Epithelial cell of esophagus (primary cell): ENCODE measurements at regions not wholly inside any gene's neighbourhood (a gene's known extent, or its start where the extent isn't known, plus 50 kb on each side); places are given as distances from the start of the nearest gene placed in this dataset.

ENCODE experiments used
- DNase-seq: peaks from one replicate; pipeline ENCODE4 v3.0.0; 2010; ENCODE audit warnings: low read depth
- H3K4me3 ChIP-seq: 2 replicates; pipeline ENCODE4 v1.5.1; 2011; ENCODE audit warnings: mild to moderate bottlenecking, low read length, control low read depth
- CTCF ChIP-seq: IDR thresholded peaks from 2 replicates; pipeline ENCODE4 v1.5.1; 2011; ENCODE audit warnings: low read depth, mild to moderate bottlenecking, low read length, control low read depth, inconsistent platforms; ENCODE audit not compliant: insufficient read depth; ENCODE audit errors: missing control alignments

DNA sequence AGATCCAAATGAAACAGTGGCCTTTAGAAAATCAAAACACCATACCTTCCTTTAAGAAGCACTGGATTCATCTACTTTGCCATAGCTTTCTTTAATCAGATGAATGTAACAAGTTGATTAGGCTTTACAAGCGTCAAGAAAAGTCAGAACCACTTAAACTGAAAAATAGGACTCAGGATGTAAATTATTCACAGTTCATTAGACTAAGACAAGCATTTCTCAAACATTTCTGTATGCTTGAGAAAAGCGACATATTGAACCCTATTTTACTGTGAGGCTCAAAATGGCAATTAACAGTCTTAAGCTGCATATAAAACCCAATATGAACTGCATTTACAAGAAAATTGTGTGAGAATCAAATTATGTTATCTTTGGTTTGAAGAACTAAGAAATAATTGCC lies 256.7 kb upstream of the SNX7 start:
- TF ChIP-seq CTCF: no peak
- no peak overlapping the region for H3K4me3 ChIP-seq
- no peak for DNase-seq

DNA sequence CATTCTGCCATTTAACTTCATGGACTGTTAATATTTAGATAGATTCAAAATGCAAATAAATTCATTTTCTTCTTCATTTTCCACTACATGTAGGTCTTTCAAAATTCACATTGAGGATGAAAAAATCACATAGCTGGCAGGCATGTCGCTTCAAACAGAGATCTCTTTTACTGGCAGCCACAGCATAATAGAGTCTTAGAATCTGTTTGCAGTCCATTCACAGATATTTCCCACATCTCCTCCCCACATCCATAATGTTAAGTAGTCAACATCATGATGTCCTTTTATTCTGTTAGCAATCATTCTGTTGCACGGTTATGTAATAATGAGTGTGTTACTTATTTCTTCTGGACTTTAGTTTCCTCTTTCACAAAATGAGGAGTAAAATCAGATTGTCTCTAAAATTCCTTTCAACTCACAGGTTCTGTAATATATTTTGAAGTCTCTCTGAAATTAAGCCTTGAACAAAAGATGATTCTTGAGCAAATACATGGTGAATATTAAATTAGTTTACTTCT lies 257.5 kb upstream of the SNX7 start:
- DNase-seq: no peak
- no peak for TF ChIP-seq CTCF
- no peak overlapping the region for H3K4me3 ChIP-seq

GRCh38 chr1:98402860-98403259 lies 258.7 kb upstream of the SNX7 start:
- no peak for TF ChIP-seq CTCF
- DNase-seq: no peak
- H3K4me3 ChIP-seq: no peak overlapping the region

GRCh38 chr1:98400446-98400845 lies 261.1 kb upstream of the SNX7 start:
- H3K4me3 ChIP-seq: no peak overlapping the region
- no peak for DNase-seq
- TF ChIP-seq CTCF: no peak

DNA sequence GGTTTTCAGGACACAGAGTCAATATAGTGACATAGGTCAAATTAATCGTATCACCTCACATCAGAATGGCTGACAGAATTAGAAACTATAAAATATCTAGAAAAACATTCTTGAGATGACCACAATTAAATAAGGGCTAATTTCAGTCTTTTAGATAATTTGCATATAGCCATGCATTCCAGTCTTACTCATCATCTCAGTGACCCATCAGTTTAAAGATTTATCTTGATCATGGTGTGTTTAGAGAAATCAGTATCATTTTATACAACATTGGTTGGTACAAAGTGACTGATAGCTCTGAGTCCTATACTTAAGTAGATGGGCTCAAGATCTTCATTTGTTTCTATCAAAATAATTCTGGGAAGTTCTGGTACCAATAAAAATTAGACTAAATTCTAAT lies 262.3 kb upstream of the SNX7 start:
- no peak for TF ChIP-seq CTCF
- DNase-seq: no peak
- no peak overlapping the region for H3K4me3 ChIP-seq

DNA sequence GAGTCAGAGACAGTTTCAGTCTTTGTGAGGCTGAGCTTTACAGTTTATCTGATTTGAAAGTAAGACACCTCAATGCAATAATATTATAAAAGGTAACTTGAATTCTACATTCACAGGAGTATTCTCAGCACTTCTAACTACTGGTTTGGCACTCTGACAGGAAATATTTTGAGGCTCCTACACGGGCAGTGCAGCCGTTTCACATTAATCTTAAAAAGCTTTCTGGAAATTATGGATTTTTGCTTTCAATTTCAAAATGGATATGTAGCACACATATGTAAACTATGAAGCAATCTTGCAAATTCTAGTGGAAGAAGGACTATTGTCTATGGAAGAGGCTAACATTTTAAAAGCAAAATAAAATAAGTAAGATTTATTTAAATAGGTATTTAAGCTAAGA lies 262.9 kb upstream of the SNX7 start:
- DNase-seq: no peak
- H3K4me3 ChIP-seq: no peak overlapping the region
- no peak for TF ChIP-seq CTCF

GRCh38 chr1:98398092-98398491 lies 263.4 kb upstream of the SNX7 start:
- DNase-seq: no peak

More at GRCh38 chr1:98398092-98398491, 263.4 kb upstream of the SNX7 start:
- H3K4me3 ChIP-seq: no peak overlapping the region
- TF ChIP-seq CTCF: no peak
